ENCODE measurements at regions not wholly inside any gene's neighbourhood (a gene's known extent, or its start where the extent isn't known, plus 50 kb on each side); places are given as distances from the start of the nearest gene placed in this dataset.
"Not testable (repeated sequence)": the region's sequence is repeated elsewhere in the genome, so short reads cannot be mapped to it uniquely, and the experiment has no call there.

DNA sequence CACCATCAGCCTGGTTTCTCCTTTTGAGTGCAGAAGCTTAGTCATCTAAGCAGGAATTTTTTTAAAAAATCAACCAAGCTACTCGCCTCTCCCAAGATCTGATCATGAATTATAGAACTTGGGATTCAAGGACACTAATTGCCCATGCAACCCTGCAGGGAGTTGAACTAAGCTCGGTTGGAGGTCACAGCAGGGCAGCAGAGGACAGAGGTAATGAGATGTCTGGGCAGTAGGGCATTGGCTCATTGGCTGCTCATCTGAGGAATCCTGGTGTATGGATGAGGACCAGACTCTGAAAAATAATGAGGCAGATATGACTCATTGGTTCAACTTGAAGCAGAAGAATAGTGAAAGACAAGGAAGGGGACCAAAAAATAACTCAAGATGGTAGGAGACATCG lies 111.8 kb upstream of the TLE1 start:
- ChIA-PET POLR2A (no interaction called here), CTCF (no interaction called here)
- DNase-seq (ENCODE audit: low spot score), result no peak
- H3K36me3 Mint-ChIP-seq, result no peaks in the 10 kb centered on the region
- no peak overlapping the region for H3K4me3 Mint-ChIP-seq
- no peaks in the 10 kb centered on the region for H3K9me3 Mint-ChIP-seq
- no peaks in the 10 kb centered on the region for H3K4me1 Mint-ChIP-seq
- ATAC-seq, result no peak
- no peaks in the 10 kb centered on the region for H3K27me3 Mint-ChIP-seq (ENCODE audit: low read depth)
- no peak overlapping the region for H3K27ac Mint-ChIP-seq
- peak; percentile 82 for TF ChIP-seq ZNF423 (CRISPR knock-in tag; IDR thresholded peaks at IDR 0.05)
- TF ChIP-seq, protein P1, sequence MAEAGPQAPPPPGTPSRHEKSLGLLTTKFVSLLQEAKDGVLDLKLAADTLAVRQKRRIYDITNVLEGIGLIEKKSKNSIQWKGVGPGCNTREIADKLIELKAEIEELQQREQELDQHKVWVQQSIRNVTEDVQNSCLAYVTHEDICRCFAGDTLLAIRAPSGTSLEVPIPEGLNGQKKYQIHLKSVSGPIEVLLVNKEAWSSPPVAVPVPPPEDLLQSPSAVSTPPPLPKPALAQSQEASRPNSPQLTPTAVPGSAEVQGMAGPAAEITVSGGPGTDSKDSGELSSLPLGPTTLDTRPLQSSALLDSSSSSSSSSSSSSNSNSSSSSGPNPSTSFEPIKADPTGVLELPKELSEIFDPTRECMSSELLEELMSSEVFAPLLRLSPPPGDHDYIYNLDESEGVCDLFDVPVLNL (CRISPR knock-in tag; IDR thresholded peaks at IDR 0.05; ENCODE audit: borderline replicate concordance, low read depth), result no peak

DNA sequence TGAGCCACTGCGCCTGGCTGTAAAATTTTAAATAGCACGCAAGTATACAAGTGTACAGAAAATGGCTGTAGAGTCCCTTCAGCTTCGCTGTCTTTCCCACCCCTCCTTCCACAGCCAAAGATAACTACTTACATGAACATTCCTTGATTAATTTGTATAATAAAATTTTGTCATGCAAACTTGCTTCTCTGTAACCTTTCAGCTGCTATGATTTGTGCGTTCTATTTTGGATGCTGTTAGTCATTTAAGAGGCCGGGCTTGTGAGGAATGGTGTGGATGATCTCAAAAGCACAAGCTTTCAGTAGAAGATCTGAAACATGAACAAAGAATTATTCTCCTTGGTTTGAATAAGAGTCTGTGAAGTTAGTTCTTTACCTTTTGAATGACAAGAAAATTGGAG lies 115.0 kb upstream of the TLE1 start:
- no peaks in the 10 kb centered on the region for H3K9me3 Mint-ChIP-seq
- ATAC-seq (no peak), DNase-seq (ENCODE audit: low spot score) (no peak)
- H3K36me3 Mint-ChIP-seq, result no peaks in the 10 kb centered on the region
- CTCF ChIA-PET, result interaction anchor here (0.6 kb wide), 1 partner anchor 789 kb away, joined by 5 read pairs; no protein-coding TSS in a partner anchor
- no peak overlapping the region for H3K4me3 Mint-ChIP-seq
- TF ChIP-seq, protein P2, sequence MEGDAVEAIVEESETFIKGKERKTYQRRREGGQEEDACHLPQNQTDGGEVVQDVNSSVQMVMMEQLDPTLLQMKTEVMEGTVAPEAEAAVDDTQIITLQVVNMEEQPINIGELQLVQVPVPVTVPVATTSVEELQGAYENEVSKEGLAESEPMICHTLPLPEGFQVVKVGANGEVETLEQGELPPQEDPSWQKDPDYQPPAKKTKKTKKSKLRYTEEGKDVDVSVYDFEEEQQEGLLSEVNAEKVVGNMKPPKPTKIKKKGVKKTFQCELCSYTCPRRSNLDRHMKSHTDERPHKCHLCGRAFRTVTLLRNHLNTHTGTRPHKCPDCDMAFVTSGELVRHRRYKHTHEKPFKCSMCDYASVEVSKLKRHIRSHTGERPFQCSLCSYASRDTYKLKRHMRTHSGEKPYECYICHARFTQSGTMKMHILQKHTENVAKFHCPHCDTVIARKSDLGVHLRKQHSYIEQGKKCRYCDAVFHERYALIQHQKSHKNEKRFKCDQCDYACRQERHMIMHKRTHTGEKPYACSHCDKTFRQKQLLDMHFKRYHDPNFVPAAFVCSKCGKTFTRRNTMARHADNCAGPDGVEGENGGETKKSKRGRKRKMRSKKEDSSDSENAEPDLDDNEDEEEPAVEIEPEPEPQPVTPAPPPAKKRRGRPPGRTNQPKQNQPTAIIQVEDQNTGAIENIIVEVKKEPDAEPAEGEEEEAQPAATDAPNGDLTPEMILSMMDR (IDR thresholded peaks at IDR 0.05), result no peak
- no peak for TF ChIP-seq GTF2I (CRISPR knock-in tag; conservative IDR thresholded peaks at IDR 0.05)
- TF ChIP-seq, protein P3, sequence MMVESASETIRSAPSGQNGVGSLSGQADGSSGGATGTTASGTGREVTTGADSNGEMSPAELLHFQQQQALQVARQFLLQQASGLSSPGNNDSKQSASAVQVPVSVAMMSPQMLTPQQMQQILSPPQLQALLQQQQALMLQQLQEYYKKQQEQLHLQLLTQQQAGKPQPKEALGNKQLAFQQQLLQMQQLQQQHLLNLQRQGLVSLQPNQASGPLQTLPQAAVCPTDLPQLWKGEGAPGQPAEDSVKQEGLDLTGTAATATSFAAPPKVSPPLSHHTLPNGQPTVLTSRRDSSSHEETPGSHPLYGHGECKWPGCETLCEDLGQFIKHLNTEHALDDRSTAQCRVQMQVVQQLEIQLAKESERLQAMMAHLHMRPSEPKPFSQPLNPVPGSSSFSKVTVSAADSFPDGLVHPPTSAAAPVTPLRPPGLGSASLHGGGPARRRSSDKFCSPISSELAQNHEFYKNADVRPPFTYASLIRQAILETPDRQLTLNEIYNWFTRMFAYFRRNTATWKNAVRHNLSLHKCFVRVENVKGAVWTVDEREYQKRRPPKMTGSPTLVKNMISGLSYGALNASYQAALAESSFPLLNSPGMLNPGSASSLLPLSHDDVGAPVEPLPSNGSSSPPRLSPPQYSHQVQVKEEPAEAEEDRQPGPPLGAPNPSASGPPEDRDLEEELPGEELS (CRISPR knock-in tag; IDR thresholded peaks at IDR 0.05), result no peak
- TF ChIP-seq, protein P1 (CRISPR knock-in tag; IDR thresholded peaks at IDR 0.05; ENCODE audit: borderline replicate concordance, low read depth), result no peak
- TF ChIP-seq TEAD1 (CRISPR knock-in tag; IDR thresholded peaks at IDR 0.05), result no peak
- no peak for TF ChIP-seq ELF4 (CRISPR knock-in tag; IDR thresholded peaks at IDR 0.05; ENCODE audit: low read depth)
- TF ChIP-seq, protein P4, sequence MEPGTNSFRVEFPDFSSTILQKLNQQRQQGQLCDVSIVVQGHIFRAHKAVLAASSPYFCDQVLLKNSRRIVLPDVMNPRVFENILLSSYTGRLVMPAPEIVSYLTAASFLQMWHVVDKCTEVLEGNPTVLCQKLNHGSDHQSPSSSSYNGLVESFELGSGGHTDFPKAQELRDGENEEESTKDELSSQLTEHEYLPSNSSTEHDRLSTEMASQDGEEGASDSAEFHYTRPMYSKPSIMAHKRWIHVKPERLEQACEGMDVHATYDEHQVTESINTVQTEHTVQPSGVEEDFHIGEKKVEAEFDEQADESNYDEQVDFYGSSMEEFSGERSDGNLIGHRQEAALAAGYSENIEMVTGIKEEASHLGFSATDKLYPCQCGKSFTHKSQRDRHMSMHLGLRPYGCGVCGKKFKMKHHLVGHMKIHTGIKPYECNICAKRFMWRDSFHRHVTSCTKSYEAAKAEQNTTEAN (CRISPR knock-in tag; IDR thresholded peaks at IDR 0.05), result no peak
- TF ChIP-seq, protein P5, sequence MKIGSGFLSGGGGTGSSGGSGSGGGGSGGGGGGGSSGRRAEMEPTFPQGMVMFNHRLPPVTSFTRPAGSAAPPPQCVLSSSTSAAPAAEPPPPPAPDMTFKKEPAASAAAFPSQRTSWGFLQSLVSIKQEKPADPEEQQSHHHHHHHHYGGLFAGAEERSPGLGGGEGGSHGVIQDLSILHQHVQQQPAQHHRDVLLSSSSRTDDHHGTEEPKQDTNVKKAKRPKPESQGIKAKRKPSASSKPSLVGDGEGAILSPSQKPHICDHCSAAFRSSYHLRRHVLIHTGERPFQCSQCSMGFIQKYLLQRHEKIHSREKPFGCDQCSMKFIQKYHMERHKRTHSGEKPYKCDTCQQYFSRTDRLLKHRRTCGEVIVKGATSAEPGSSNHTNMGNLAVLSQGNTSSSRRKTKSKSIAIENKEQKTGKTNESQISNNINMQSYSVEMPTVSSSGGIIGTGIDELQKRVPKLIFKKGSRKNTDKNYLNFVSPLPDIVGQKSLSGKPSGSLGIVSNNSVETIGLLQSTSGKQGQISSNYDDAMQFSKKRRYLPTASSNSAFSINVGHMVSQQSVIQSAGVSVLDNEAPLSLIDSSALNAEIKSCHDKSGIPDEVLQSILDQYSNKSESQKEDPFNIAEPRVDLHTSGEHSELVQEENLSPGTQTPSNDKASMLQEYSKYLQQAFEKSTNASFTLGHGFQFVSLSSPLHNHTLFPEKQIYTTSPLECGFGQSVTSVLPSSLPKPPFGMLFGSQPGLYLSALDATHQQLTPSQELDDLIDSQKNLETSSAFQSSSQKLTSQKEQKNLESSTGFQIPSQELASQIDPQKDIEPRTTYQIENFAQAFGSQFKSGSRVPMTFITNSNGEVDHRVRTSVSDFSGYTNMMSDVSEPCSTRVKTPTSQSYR (CRISPR knock-in tag; IDR thresholded peaks at IDR 0.05), result no peak
- POLR2A ChIA-PET, result no interaction called here
- H3K4me1 Mint-ChIP-seq, result no peaks in the 10 kb centered on the region
- no peaks in the 10 kb centered on the region for H3K27me3 Mint-ChIP-seq (ENCODE audit: low read depth)
- no peak overlapping the region for H3K27ac Mint-ChIP-seq

DNA sequence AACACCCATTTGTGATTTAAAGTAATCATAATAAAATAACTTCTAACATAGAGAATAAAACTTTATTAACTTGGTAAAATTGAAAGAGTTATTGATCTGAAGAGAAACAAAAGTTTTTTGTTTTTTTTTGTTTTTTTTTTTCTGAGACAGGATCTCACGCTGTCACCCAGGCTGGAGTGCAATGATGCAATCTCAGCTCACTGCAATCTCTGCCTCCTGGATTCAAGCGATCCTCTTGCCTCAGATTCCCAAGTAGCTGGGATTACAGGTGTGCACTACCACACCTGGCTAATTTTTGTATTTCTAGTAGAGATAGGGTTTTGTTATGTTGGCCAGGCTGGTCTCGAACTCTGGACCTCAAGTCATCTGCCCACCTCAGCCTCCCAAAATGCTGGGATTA lies 116.5 kb upstream of the SPATA31D4 start:
- Mint-ChIP-seq H3K4me1 (peaks cover 23% of the 10 kb centered on the region), H3K27me3 (ENCODE audit: low read depth) (peaks cover 25% of the 10 kb centered on the region)
- H3K4me3 Mint-ChIP-seq; H3K36me3 Mint-ChIP-seq; H3K9me3 Mint-ChIP-seq; DNase-seq (ENCODE audit: low spot score); H3K27ac Mint-ChIP-seq; POLR2A ChIA-PET; CTCF ChIA-PET; ATAC-seq: not testable (repeated sequence)
- TF ChIP-seq GABPB1 (CRISPR knock-in tag; IDR thresholded peaks at IDR 0.05), result 0 out of 2 replicates have a peak, but pooled peaks have one; percentile 41

Data from WTC11 (cell line).